ENCODE measurements at regions not wholly inside any gene's neighbourhood (a gene's known extent, or its start where the extent isn't known, plus 50 kb on each side); places are given as distances from the start of the nearest gene placed in this dataset.
"Not testable (repeated sequence)": the region's sequence is repeated elsewhere in the genome, so short reads cannot be mapped to it uniquely, and the experiment has no call there.

GRCh38 chr3:115254492-115255196, 107.6 kb upstream of the ZBTB20 start:
- no peak for DNase-seq

- DNase-seq = no peak
Observed at GRCh38 chr3:115255197-115255585, 108.1 kb upstream of the ZBTB20 start.

- no peak for DNase-seq
Observed at GRCh38 chr3:115270849-115271248, 123.8 kb upstream of the ZBTB20 start.

- DNase-seq = no peak
Observed at GRCh38 chr3:115272036-115272824, 125.1 kb upstream of the ZBTB20 start.

- DNase-seq = no peak
Observed at GRCh38 chr3:115275896-115276295, 128.8 kb upstream of the ZBTB20 start.

- DNase-seq = no peak
Observed at GRCh38 chr3:115279939-115280338, 132.9 kb upstream of the ZBTB20 start.

GRCh38 chr3:115280506-115280905, 133.4 kb upstream of the ZBTB20 start:
- no peak for DNase-seq

- DNase-seq = no peak
Observed at GRCh38 chr3:115281697-115282675, 134.9 kb upstream of the ZBTB20 start.

- DNase-seq = no peak
Observed at GRCh38 chr3:115284980-115285379, 137.9 kb upstream of the ZBTB20 start.

GRCh38 chr3:115286529-115287197, 139.6 kb upstream of the ZBTB20 start:
- no peak for DNase-seq

- no peak for DNase-seq
Observed at GRCh38 chr3:115287198-115287597, 140.1 kb upstream of the ZBTB20 start.

GRCh38 chr3:115292131-115292530, 145.0 kb upstream of the ZBTB20 start:
- no peak for DNase-seq

- DNase-seq = no peak
Observed at GRCh38 chr3:115292677-115293165, 145.6 kb upstream of the ZBTB20 start.

- DNase-seq = no peak
Observed at GRCh38 chr3:115293321-115293720, 146.2 kb upstream of the ZBTB20 start.

- DNase-seq = no peak
Observed at GRCh38 chr3:115301364-115301860, 154.3 kb upstream of the ZBTB20 start.

GRCh38 chr3:115317953-115318352, 170.9 kb upstream of the ZBTB20 start:
- DNase-seq = not testable (repeated sequence)

GRCh38 chr3:115321400-115321805, 174.3 kb upstream of the ZBTB20 start:
- DNase-seq = peak; percentile 19

GRCh38 chr3:115322901-115323300, 175.8 kb upstream of the ZBTB20 start:
- DNase-seq = no peak

GRCh38 chr3:115323380-115323779, 176.3 kb upstream of the ZBTB20 start:
- no peak for DNase-seq

GRCh38 chr3:115324056-115324455, 177.0 kb upstream of the ZBTB20 start:
- DNase-seq = no peak

GRCh38 chr3:115325539-115325938, 178.5 kb upstream of the ZBTB20 start:
- no peak for DNase-seq

GRCh38 chr3:115330430-115330829, 183.3 kb upstream of the ZBTB20 start:
- no peak for DNase-seq
